ENCODE measurements at regions not wholly inside any gene's neighbourhood (a gene's known extent, or its start where the extent isn't known, plus 50 kb on each side); places are given as distances from the start of the nearest gene placed in this dataset.

DNA sequence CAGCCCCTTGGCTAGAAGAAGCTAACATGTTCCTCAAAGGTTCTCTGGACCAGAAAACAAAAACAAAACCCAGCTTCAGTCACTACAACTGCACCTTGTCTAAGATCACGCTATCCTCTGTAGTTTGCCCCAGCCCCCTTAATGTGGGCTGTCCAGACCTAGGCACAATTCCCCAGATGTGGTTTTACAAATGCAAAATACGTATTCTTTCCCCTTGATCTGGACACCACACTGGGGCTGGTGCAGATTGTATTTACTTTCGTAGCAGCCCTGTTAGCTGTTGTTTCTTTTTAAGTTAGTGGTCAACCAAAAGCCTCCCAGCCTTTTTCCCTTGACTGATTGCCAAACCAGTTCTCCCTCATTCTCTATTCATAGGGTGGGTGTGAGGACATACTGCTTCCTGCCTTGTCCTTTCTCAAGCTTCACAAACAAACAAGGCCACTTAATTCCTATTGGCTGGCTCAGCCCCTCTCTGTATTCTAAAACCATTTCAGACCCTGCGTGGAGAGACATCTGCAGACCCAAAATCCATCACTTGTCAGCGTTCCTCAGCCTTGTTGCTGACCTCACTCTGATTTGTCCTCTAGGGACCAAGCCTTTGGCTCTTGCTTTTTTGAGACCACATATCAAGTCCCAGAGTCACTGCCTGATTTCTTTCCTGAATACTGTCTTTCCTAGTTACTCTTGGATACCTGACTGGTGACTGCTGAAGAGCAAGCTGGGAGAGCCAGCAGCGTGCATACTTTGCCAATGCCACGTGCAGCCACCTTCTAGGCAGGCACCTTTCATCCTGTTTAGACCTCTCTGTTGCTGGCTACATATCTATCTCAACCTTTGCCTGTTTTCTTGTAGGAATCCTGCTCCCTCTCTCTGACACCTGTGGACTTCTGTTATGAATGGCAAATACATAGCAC lies 96.4 kb upstream of the RAB3GAP2 start:
- Histone ChIP-seq H3K27ac (no peak overlapping the region), H3K27me3 (no peaks in the 10 kb centered on the region), H3K4me2 (no peak overlapping the region), H3K4me3 (no peak overlapping the region), H3K4me1 (no peaks in the 10 kb centered on the region), H3K9me3 (no peaks in the 10 kb centered on the region; the same call in 1 of the 2 replicates), H3K36me3 (no peaks in the 10 kb centered on the region), H3K9ac (no peak overlapping the region), H4K20me1 (no peaks in the 10 kb centered on the region)
- TF ChIP-seq Cebpa-rat (IDR thresholded peaks at IDR 0.05), result no peak

DNA sequence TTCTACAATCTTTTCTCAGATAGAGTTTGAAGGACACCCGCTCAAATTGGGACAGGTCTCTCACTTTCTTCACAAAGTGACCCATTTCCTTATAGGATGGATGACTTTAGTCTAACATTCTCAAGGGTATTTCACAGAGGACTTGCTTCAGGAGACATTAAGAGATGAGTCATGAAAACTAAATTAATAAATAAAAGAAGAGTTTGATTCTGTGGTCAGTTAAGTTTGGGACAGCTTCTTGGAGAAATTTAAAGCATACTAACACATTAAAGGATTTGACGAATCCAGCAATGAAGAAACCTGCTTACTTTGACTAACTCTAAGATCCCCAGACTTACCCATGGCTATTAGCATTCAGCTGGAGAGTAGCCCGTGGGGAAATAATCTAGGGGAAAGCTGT lies 95.6 kb upstream of the RAB3GAP2 start:
- no peak overlapping the region for H3K9ac ChIP-seq
- no peaks in the 10 kb centered on the region for H3K4me1 ChIP-seq
- no peak overlapping the region for H3K4me3 ChIP-seq
- no peak overlapping the region for H3K4me2 ChIP-seq
- no peaks in the 10 kb centered on the region for H4K20me1 ChIP-seq
- no peak overlapping the region for H3K27ac ChIP-seq
- no peak for TF ChIP-seq Cebpa-rat (IDR thresholded peaks at IDR 0.05)
- H3K9me3 ChIP-seq, result no peaks in the 10 kb centered on the region; the same call in 1 of the 2 replicates
- no peaks in the 10 kb centered on the region for H3K27me3 ChIP-seq
- H3K36me3 ChIP-seq, result no peaks in the 10 kb centered on the region

DNA sequence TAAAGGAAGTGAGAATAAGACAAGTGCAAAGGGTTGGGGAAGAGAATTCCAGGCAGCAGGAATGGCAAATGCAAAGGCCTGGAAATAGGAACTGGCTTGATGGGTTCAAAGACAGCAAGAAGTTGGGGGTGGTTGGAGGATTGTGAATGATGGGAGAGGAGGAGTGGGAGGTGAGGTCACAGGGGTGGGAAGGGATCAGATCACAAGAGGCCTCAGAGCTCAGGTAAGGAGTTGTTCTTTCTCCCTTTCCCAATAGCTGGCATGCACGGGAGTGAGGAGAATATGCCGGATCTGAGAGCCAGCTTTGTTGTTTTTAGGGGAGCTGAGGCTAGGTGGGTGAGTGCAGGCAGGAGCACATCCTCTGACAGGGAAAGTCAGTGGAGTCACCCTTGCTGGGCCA lies 94.0 kb upstream of the RAB3GAP2 start:
- no peaks in the 10 kb centered on the region for H3K36me3 ChIP-seq
- no peak overlapping the region for H3K9ac ChIP-seq
- H3K27me3 ChIP-seq, result no peaks in the 10 kb centered on the region
- H3K4me3 ChIP-seq, result no peak overlapping the region
- no peak for TF ChIP-seq Cebpa-rat (IDR thresholded peaks at IDR 0.05)
- no peak overlapping the region for H3K4me2 ChIP-seq
- no peaks in the 10 kb centered on the region for H3K4me1 ChIP-seq
- no peaks in the 10 kb centered on the region for H4K20me1 ChIP-seq
- no peak overlapping the region for H3K27ac ChIP-seq
- no peaks in the 10 kb centered on the region; the same call in 1 of the 2 replicates for H3K9me3 ChIP-seq

DNA sequence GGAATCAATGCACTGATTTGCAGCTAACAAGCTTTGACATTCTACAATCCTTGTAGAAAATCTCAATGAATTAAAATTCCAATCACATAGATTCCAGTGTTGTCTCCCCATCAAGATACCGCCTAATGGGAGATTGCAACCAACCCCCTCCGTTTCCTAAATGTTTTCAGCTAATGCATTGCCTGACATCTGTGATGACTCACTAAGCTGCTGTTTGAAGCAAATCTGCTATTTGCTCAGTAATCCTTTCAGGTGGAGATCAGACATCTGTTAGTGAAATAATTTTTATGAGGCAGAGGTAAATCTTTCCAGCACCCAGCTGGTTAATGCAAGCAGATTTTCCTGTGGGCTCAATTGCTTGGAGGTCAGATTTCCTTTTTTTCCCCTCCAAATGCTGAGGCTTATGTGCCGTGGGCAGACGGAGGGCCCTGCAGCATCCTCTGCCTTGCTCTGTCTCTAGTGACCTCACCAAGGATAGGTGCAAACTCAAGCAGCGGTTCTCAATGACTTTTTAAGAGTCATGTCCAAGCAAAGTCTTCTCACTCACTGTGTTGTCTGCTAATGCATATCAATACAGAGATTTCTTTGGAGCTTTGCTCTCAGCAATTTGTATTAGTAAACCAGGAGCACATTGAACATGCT lies 91.1 kb upstream of the RAB3GAP2 start:
- no peak for TF ChIP-seq Cebpa-rat (IDR thresholded peaks at IDR 0.05)
- Histone ChIP-seq H3K9ac (no peak overlapping the region), H3K9me3 (no peaks in the 10 kb centered on the region; the same call in 1 of the 2 replicates), H3K4me3 (no peak overlapping the region), H3K4me1 (no peaks in the 10 kb centered on the region), H3K27ac (no peak overlapping the region), H3K27me3 (no peaks in the 10 kb centered on the region), H4K20me1 (no peaks in the 10 kb centered on the region), H3K4me2 (no peak overlapping the region), H3K36me3 (no peaks in the 10 kb centered on the region)

DNA sequence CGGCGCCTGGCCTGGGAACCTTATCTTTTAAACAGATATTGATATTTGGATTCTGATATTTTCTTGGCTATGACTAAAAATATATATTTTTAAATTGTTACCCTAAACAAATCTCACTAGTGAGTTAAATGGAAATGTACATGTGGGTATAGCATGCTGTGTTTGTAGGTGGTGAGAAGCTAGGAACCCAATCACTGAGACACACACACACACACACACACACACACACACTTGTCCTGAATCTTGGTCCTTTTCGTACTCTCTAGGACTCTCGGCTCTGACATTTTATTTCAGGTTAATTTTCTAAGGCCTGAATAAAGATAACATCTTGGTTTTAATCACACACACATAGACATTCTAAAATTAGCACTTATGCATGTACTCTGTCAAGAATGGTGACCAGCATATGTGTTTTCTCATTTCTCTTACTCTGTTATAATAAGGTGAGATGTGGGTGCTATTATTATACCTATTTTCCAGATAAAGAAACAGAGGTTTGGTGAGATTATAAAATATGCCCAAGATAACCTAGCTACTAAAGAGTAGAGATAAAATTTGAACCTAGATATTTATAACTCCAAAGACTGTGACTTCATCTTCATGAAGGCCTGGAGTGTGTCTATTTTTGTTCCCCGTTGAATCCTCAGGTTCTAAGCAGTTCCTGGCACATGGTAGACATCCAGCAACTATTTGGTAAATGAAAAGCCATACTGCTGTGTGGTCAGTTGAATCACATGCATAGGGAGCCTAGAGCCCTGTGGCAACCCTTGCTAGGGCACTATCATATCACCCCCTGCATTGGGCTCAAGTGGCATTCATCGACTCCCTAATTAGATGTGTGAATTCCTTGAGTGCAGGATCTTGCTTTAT lies 85.0 kb upstream of the RAB3GAP2 start:
- Histone ChIP-seq H3K9ac (no peak overlapping the region), H3K9me3 (no peaks in the 10 kb centered on the region), H3K27me3 (no peaks in the 10 kb centered on the region), H4K20me1 (no peaks in the 10 kb centered on the region), H3K4me1 (no peaks in the 10 kb centered on the region), H3K4me2 (no peak overlapping the region), H3K36me3 (no peaks in the 10 kb centered on the region), H3K27ac (no peak overlapping the region), H3K4me3 (no peak overlapping the region)
- no peak for TF ChIP-seq Cebpa-rat (IDR thresholded peaks at IDR 0.05)

DNA sequence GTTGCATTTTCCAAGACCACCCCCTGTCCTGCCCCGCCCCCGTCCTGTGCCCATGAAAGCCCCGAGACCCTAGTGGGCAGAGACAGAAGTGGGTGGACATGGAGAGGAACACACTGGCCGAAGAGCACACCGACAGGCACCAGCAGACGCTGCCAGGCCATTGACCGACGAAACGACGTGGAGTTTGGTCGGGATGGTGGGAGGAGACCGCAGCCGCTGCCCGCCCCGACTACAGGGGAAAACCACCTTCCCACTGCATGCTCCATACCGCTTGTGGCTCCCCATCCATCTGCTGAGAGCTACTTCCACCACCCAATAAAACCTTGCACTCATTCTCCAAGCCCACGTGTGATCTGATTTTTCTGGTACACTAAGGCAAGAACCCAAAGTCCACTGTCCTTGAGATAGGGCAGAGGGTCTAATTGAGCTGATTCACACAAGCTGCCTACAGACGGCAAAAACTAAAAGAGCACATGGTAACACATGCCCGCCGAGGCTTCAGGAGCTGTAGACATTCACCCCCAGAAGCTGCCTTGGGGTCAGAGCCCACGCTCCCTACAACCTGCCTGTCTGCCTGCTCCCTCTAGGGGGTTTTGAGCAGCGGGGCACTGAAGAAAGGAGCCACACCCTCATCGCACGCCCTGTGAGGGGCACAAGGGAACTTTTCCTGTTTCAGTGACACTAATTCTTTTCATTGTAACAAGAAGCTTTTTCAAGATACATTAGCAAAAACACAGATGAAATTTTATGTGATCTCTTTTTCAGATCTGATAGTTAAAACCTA lies 81.2 kb upstream of the RAB3GAP2 start:
- Histone ChIP-seq H3K36me3 (no peaks in the 10 kb centered on the region), H3K4me1 (no peaks in the 10 kb centered on the region), H3K4me3 (no peak overlapping the region), H4K20me1 (no peaks in the 10 kb centered on the region), H3K4me2 (no peak overlapping the region), H3K27ac (no peak overlapping the region), H3K9me3 (no peaks in the 10 kb centered on the region), H3K9ac (no peak overlapping the region), H3K27me3 (no peaks in the 10 kb centered on the region)
- TF ChIP-seq Cebpa-rat (IDR thresholded peaks at IDR 0.05), result no peak

DNA sequence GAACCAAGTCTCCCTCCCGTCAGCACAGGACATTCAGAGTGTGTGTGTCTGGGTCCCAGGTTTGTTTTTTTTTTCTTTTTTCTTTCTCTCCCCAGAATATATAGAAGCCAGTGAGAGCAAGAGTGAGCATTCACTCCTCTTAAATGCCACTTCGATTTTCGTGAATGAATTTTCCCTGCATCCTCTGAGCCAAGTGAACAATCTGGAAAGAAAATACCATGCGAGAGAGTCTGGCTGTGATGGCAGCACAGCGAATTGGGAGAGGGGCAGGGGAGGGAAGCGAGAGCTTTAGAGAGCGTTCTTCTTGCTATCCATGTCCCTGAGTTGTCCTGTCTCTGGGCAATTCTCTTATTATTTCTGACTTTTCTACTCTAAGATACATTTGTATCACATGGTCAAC lies 76.0 kb upstream of the RAB3GAP2 start:
- Histone ChIP-seq H3K36me3 (no peaks in the 10 kb centered on the region), H3K9ac (no peak overlapping the region), H4K20me1 (no peaks in the 10 kb centered on the region), H3K4me1 (no peaks in the 10 kb centered on the region), H3K27me3 (no peaks in the 10 kb centered on the region), H3K9me3 (no peaks in the 10 kb centered on the region), H3K27ac (no peak overlapping the region), H3K4me3 (no peak overlapping the region), H3K4me2 (no peak overlapping the region)
- TF ChIP-seq Cebpa-rat (IDR thresholded peaks at IDR 0.05), result no peak

DNA sequence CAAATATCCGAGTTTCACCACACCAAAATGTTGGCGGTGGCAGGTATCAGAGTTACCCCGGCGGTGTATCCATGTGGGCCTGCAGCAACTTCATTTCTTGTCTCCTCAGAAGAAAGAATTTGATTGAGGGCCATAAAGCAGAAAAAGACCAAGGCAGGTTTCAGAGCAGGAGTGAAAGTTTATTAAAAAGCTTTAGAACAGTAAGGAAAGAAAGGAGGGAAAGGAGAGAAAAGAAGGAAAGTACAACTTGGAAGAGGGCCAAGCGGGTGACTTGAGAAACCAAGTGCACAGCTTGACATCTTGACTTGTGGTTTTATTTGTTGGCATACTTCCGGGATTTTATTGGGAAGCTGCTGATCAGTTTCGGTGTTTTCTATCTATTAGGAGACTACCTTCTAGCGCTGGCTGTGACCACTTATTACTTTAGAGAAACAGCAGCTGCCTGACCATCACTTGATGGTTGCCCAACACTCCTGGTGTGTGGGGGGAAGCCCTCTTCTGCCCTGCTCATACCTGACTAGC lies 75.5 kb upstream of the RAB3GAP2 start:
- H4K20me1 ChIP-seq, result no peaks in the 10 kb centered on the region
- no peaks in the 10 kb centered on the region for H3K27me3 ChIP-seq
- H3K36me3 ChIP-seq, result no peaks in the 10 kb centered on the region
- H3K27ac ChIP-seq, result no peak overlapping the region
- TF ChIP-seq Cebpa-rat (IDR thresholded peaks at IDR 0.05), result no peak
- no peaks in the 10 kb centered on the region for H3K4me1 ChIP-seq
- no peak overlapping the region for H3K4me2 ChIP-seq
- no peak overlapping the region for H3K9ac ChIP-seq
- H3K4me3 ChIP-seq, result no peak overlapping the region
- no peaks in the 10 kb centered on the region for H3K9me3 ChIP-seq

DNA sequence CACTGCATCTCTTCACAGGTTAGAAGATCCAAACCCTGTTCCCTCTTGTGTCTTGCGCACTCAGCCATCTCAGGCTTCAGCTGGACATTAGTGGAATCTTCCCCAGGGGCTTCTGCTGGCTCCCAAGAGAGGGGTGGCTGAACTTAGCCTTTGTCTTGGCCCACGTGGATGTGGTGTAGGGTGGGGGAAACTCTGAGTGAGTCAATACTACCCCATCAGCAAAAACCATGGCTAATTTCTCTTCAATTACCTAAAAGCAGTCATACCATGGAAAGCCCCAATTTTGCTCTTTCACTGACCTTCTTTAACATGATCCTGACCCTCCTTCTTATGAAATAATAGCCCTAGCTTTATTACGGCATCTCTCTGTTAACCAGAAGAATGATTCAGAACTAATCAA lies 72.5 kb upstream of the RAB3GAP2 start:
- Histone ChIP-seq H4K20me1 (no peaks in the 10 kb centered on the region), H3K4me3 (no peak overlapping the region), H3K27me3 (no peaks in the 10 kb centered on the region), H3K4me1 (no peaks in the 10 kb centered on the region), H3K9ac (no peak overlapping the region), H3K4me2 (no peak overlapping the region), H3K36me3 (no peaks in the 10 kb centered on the region), H3K9me3 (no peaks in the 10 kb centered on the region), H3K27ac (no peak overlapping the region)
- no peak for TF ChIP-seq Cebpa-rat (IDR thresholded peaks at IDR 0.05)

Data from BLaER1 (cell line).